Ishikawa (cell line): ENCODE measurements at regions not wholly inside any gene's neighbourhood (a gene's known extent, or its start where the extent isn't known, plus 50 kb on each side); places are given as distances from the start of the nearest gene placed in this dataset.

Experiments used
- CEBPB ChIP-seq: IDR thresholded peaks from 2 replicates; pipeline ENCODE4 v1.6.1; 2012
- EGR1 ChIP-seq: IDR thresholded peaks from 2 replicates; pipeline ENCODE4 v1.6.1; 2012
- EP300 ChIP-seq: IDR thresholded peaks from 2 replicates; pipeline ENCODE4 v1.6.1; 2012; ENCODE audit warnings: borderline replicate concordance
- FOXM1 ChIP-seq: IDR thresholded peaks from 2 replicates; pipeline ENCODE4 v1.6.1; 2012; ENCODE audit warnings: low read depth, borderline replicate concordance
- NFIC ChIP-seq: IDR thresholded peaks from 2 replicates; pipeline ENCODE4 v1.6.1; 2012
- RAD21 ChIP-seq: IDR thresholded peaks from 2 replicates; pipeline ENCODE4 v1.6.1; 2012; ENCODE audit warnings: low read depth
- REST ChIP-seq: IDR thresholded peaks from 2 replicates; pipeline ENCODE4 v1.6.1; 2012; ENCODE audit warnings: low read depth, mild to moderate bottlenecking
- TAF1 ChIP-seq: IDR thresholded peaks from 2 replicates; pipeline ENCODE4 v1.6.1; 2012; ENCODE audit warnings: low read depth, mild to moderate bottlenecking
- TCF12 ChIP-seq: IDR thresholded peaks from 2 replicates; pipeline ENCODE4 v1.6.1; 2012; ENCODE audit warnings: low read depth
- TEAD4 ChIP-seq: IDR thresholded peaks from 2 replicates; pipeline ENCODE4 v1.6.1; 2012
- USF1 ChIP-seq: IDR thresholded peaks from 2 replicates; pipeline ENCODE4 v1.6.1; 2012
- YY1 ChIP-seq: IDR thresholded peaks from 2 replicates; pipeline ENCODE4 v1.6.1; 2012; ENCODE audit warnings: low read depth
- ZBTB7A ChIP-seq: IDR thresholded peaks from 2 replicates; pipeline ENCODE4 v1.6.1; 2012; ENCODE audit warnings: low read depth
- TF ChIP-seq, protein P1 (sequence below): IDR thresholded peaks from 2 replicates; pipeline ENCODE4 v1.6.1; 2012

DNA sequence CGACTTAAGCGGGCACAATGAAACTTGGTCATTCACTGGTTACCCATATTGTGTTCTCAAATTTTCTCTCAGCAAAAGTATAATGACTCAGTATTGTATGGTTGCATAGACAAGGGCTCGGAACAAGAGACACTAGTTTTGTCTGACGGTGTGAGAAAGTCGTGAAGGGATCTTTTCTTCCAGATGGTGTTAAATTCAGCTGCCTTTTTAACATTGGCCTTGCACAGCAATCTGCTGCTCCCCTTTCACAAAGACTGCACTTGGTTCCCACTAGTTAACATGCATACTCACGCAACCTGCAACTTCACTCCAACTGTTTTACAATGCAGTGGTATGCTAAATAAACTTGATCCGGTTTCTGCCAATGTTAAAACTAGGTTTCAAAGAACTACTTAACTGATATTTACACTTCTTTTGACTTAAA, 219.2 kb downstream of the MEF2C start:
- TF ChIP-seq CEBPB, result no peak
- TF ChIP-seq YY1, result no peak
- TF ChIP-seq EP300, result no peak
- no peak for TF ChIP-seq FOXM1
- no peak for TF ChIP-seq EGR1
- TF ChIP-seq NFIC, result no peak
- TF ChIP-seq, protein P1, sequence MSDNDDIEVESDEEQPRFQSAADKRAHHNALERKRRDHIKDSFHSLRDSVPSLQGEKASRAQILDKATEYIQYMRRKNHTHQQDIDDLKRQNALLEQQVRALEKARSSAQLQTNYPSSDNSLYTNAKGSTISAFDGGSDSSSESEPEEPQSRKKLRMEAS, result no peak
- no peak for TF ChIP-seq ZBTB7A
- TF ChIP-seq TCF12, result no peak
- TF ChIP-seq REST, result no peak
- TF ChIP-seq RAD21, result no peak
- TF ChIP-seq TAF1, result no peak
- TF ChIP-seq USF1, result no peak
- TF ChIP-seq TEAD4, result no peak
